ENCODE measurements at regions not wholly inside any gene's neighbourhood (a gene's known extent, or its start where the extent isn't known, plus 50 kb on each side); places are given as distances from the start of the nearest gene placed in this dataset.

DNA sequence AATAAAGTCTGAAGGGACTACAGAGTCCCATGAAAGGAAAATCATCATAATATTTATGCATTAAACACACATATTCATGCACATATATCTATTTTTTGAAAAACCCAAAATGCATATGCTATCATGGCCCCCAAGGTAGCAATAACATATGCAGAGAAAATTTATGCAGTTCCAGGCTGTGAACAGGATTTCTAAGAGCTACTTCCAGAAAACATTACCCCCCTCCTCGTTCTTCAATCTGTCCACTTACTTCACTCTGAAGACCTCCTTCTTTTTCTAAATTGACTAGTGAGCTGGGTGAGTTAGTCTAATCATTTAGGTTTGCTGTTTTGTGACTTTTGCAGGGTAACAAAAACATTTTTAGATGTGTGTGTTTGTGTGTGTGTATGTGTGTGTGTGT lies 376.4 kb upstream of the ZEB2 start:
- no peak for ATAC-seq
- H3K4me1 ChIP-seq (ENCODE audit: insufficient read depth): peaks cover 15% of the 10 kb centered on the region; the same call in 1 of the 2 replicates

More for the DNA sequence above, 376.4 kb upstream of the ZEB2 start:
- no peak for DNase-seq (ENCODE audit: low spot score)
- H3K4me3 ChIP-seq: no peak overlapping the region
- H3K36me3 ChIP-seq (ENCODE audit: insufficient read depth): no peaks in the 10 kb centered on the region
- H3K9me2 ChIP-seq (ENCODE audit: insufficient read depth): no peaks in the 10 kb centered on the region
- H2AFZ ChIP-seq: no peak overlapping the region
- TF ChIP-seq, protein P1, sequence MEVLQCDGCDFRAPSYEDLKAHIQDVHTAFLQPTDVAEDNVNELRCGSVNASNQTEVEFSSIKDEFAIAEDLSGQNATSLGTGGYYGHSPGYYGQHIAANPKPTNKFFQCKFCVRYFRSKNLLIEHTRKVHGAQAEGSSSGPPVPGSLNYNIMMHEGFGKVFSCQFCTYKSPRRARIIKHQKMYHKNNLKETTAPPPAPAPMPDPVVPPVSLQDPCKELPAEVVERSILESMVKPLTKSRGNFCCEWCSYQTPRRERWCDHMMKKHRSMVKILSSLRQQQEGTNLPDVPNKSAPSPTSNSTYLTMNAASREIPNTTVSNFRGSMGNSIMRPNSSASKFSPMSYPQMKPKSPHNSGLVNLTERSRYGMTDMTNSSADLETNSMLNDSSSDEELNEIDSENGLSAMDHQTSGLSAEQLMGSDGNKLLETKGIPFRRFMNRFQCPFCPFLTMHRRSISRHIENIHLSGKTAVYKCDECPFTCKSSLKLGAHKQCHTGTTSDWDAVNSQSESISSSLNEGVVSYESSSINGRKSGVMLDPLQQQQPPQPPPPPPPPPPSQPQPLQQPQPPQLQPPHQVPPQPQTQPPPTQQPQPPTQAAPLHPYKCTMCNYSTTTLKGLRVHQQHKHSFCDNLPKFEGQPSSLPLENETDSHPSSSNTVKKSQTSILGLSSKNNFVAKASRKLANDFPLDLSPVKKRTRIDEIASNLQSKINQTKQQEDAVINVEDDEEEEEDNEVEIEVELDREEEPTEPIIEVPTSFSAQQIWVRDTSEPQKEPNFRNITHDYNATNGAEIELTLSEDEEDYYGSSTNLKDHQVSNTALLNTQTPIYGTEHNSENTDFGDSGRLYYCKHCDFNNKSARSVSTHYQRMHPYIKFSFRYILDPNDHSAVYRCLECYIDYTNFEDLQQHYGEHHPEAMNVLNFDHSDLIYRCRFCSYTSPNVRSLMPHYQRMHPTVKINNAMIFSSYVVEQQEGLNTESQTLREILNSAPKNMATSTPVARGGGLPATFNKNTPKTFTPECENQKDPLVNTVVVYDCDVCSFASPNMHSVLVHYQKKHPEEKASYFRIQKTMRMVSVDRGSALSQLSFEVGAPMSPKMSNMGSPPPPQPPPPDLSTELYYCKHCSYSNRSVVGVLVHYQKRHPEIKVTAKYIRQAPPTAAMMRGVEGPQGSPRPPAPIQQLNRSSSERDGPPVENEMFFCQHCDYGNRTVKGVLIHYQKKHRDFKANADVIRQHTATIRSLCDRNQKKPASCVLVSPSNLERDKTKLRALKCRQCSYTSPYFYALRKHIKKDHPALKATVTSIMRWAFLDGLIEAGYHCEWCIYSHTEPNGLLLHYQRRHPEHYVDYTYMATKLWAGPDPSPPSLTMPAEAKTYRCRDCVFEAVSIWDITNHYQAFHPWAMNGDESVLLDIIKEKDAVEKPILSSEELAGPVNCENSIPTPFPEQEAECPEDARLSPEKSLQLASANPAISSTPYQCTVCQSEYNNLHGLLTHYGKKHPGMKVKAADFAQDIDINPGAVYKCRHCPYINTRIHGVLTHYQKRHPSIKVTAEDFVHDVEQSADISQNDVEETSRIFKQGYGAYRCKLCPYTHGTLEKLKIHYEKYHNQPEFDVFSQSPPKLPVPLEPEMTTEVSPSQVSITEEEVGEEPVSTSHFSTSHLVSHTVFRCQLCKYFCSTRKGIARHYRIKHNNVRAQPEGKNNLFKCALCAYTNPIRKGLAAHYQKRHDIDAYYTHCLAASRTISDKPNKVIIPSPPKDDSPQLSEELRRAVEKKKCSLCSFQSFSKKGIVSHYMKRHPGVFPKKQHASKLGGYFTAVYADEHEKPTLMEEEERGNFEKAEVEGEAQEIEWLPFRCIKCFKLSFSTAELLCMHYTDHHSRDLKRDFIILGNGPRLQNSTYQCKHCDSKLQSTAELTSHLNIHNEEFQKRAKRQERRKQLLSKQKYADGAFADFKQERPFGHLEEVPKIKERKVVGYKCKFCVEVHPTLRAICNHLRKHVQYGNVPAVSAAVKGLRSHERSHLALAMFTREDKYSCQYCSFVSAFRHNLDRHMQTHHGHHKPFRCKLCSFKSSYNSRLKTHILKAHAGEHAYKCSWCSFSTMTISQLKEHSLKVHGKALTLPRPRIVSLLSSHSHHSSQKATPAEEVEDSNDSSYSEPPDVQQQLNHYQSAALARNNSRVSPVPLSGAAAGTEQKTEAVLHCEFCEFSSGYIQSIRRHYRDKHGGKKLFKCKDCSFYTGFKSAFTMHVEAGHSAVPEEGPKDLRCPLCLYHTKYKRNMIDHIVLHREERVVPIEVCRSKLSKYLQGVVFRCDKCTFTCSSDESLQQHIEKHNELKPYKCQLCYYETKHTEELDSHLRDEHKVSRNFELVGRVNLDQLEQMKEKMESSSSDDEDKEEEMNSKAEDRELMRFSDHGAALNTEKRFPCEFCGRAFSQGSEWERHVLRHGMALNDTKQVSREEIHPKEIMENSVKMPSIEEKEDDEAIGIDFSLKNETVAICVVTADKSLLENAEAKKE (CRISPR knock-in tag; IDR thresholded peaks at IDR 0.05): no peak
- TF ChIP-seq ZNF331 (CRISPR knock-in tag; IDR thresholded peaks at IDR 0.05; ENCODE audit: low read depth): no peak
- TF ChIP-seq POLR2AphosphoS5 (IDR thresholded peaks at IDR 0.05; ENCODE audit: low read depth): no peak
- TF ChIP-seq JUNB (IDR thresholded peaks at IDR 0.05; ENCODE audit: unreplicated experiment): no peak
- no peak for TF ChIP-seq ETS1 (IDR thresholded peaks at IDR 0.05)
- TF ChIP-seq CTCF (conservative IDR thresholded peaks at IDR 0.05; ENCODE audit: low read depth in 2 of 2): no peak
- TF ChIP-seq CREB1 (CRISPR knock-in tag; IDR thresholded peaks at IDR 0.05; ENCODE audit: low read depth): no peak
- no peak for TF ChIP-seq EZH2phosphoT487 (IDR thresholded peaks at IDR 0.05; ENCODE audit: unreplicated experiment)
- TF ChIP-seq ZNF114 (CRISPR knock-in tag; IDR thresholded peaks at IDR 0.05): no peak
- TF ChIP-seq, protein P2, sequence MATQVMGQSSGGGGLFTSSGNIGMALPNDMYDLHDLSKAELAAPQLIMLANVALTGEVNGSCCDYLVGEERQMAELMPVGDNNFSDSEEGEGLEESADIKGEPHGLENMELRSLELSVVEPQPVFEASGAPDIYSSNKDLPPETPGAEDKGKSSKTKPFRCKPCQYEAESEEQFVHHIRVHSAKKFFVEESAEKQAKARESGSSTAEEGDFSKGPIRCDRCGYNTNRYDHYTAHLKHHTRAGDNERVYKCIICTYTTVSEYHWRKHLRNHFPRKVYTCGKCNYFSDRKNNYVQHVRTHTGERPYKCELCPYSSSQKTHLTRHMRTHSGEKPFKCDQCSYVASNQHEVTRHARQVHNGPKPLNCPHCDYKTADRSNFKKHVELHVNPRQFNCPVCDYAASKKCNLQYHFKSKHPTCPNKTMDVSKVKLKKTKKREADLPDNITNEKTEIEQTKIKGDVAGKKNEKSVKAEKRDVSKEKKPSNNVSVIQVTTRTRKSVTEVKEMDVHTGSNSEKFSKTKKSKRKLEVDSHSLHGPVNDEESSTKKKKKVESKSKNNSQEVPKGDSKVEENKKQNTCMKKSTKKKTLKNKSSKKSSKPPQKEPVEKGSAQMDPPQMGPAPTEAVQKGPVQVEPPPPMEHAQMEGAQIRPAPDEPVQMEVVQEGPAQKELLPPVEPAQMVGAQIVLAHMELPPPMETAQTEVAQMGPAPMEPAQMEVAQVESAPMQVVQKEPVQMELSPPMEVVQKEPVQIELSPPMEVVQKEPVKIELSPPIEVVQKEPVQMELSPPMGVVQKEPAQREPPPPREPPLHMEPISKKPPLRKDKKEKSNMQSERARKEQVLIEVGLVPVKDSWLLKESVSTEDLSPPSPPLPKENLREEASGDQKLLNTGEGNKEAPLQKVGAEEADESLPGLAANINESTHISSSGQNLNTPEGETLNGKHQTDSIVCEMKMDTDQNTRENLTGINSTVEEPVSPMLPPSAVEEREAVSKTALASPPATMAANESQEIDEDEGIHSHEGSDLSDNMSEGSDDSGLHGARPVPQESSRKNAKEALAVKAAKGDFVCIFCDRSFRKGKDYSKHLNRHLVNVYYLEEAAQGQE (IDR thresholded peaks at IDR 0.05; ENCODE audit: unreplicated experiment): no peak
- TF ChIP-seq NANOG (IDR thresholded peaks at IDR 0.05; ENCODE audit: borderline replicate concordance): no peak
- TF ChIP-seq EZH2 (IDR thresholded peaks at IDR 0.05; ENCODE audit: low read depth, unreplicated experiment): no peak
- TF ChIP-seq STAT1 (IDR thresholded peaks at IDR 0.05; ENCODE audit: unreplicated experiment): no peak
- no peak overlapping the region for H3K4me2 ChIP-seq
- Mint-ChIP-seq H3K27ac (no peak overlapping the region; the same call in 1 of the 2 replicates), H3K4me3 (no peak overlapping the region), H3K9me3 (no peaks in the 10 kb centered on the region; the same call in 2 of the 3 replicates), H3K27me3 (ENCODE audit: insufficient read depth, low read depth, poor library complexity) (no peaks in the 10 kb centered on the region), H3K4me1 (peaks cover 18% of the 10 kb centered on the region; the same call in 2 of the 3 replicates), H3K36me3 (ENCODE audit: low read depth) (peaks cover 2% of the 10 kb centered on the region; the same call in 1 of the 3 replicates)
- H4K20me1 ChIP-seq (replicated peaks; ENCODE audit: insufficient read depth): no peaks in the 10 kb centered on the region
- no peak overlapping the region for H3K27ac ChIP-seq (ENCODE audit: low read depth)
- no peaks in the 10 kb centered on the region for H3F3A ChIP-seq (replicated peaks; ENCODE audit: low read depth)
- H3K27me3 ChIP-seq (ENCODE audit: insufficient read depth): no peaks in the 10 kb centered on the region
- H3K79me2 ChIP-seq (replicated peaks; ENCODE audit: insufficient read depth): no peaks in the 10 kb centered on the region

Data from GM23338 (cell line).